H1 (cell line): ENCODE measurements at regions not wholly inside any gene's neighbourhood (a gene's known extent, or its start where the extent isn't known, plus 50 kb on each side); places are given as distances from the start of the nearest gene placed in this dataset.

Experiments used
- CTCF ChIA-PET: fragments of 300-600 bp; sonication (Branson Sonifier 250); formaldehyde crosslinking; loops from one replicate; lab custom pipeline; 2021; ENCODE audit not compliant: partially characterized antibody; lab: Charles Lee
- POLR2A ChIA-PET: fragments of 300-600 bp; sonication (Branson Sonifier 250); formaldehyde crosslinking; loops from one replicate; lab custom pipeline; 2021; ENCODE audit warnings: inconsistent platforms; ENCODE audit not compliant: partially characterized antibody; lab: Charles Lee
- DNase-seq, 2 experiments: peaks; one replicate each; pipeline versions ENCODE4 v3.0.0 to v3.0.0-alpha.2; 2010 to 2022; ENCODE audit warnings: low spot score in 2 of 2, low read depth in 1 of 2, mixed read lengths in 1 of 2
- FAIRE-seq: peaks from 2 replicates; lab custom pipeline; 2011; peaks lifted over from hg19 to GRCh38; lab: Jason Lieb, UNC
- H2AFZ ChIP-seq: 2 replicates; pipeline ENCODE4 v1.8.1; 2012; ENCODE audit warnings: low read length, inconsistent platforms
- H2AK5ac ChIP-seq: 2 replicates; pipeline ENCODE4 v1.6.1; 2013; ENCODE audit warnings: low read depth, low read length
- H2BK120ac ChIP-seq: replicated peaks from 2 replicates; pipeline ENCODE3; 2013; ENCODE audit warnings: low read depth, low read length, inconsistent platforms
- H2BK12ac ChIP-seq: 2 replicates; pipeline ENCODE4 v1.6.1; 2013; ENCODE audit warnings: low read depth, low read length
- H2BK15ac ChIP-seq: 2 replicates; pipeline ENCODE4 v1.6.1; 2013; ENCODE audit warnings: low read length
- H2BK20ac ChIP-seq: 2 replicates; pipeline ENCODE4 v1.6.1; 2013; ENCODE audit warnings: low read length
- H2BK5ac ChIP-seq: 2 replicates; pipeline ENCODE4 v1.6.1; 2013; ENCODE audit warnings: low read depth, low read length
- H3K14ac ChIP-seq: 2 replicates; pipeline ENCODE4 v1.6.1; 2013; ENCODE audit warnings: inconsistent platforms; ENCODE audit not compliant: insufficient read length
- H3K18ac ChIP-seq: 2 replicates; pipeline ENCODE4 v1.6.1; 2013; ENCODE audit warnings: low read length; ENCODE audit errors: extremely low read depth
- H3K23ac ChIP-seq: 2 replicates; pipeline ENCODE4 v1.6.1; 2013; ENCODE audit warnings: inconsistent platforms; ENCODE audit not compliant: insufficient read length
- H3K23me2 ChIP-seq: 2 replicates; pipeline ENCODE4 v1.6.1; 2013; ENCODE audit warnings: low read depth, low read length
- H3K27ac ChIP-seq: 2 replicates; pipeline ENCODE4 v1.6.1; 2011; ENCODE audit warnings: low read depth, low read length, inconsistent platforms
- H3K27me3 ChIP-seq, 4 experiments: replicated peaks in 1 of 4; 1 replicate in 1 of 4; 2 replicates in 3 of 4; pipeline versions ENCODE4 v1.6.1 to v1.8.1; 2011 to 2013; ENCODE audit warnings: low read length in 3 of 4, mild to moderate bottlenecking in 3 of 4, inconsistent platforms in 2 of 4, mixed read lengths in 2 of 4, moderate library complexity in 1 of 4; ENCODE audit not compliant: control insufficient read depth in 3 of 4, insufficient read depth in 3 of 4; ENCODE audit errors: extremely low read depth in 1 of 4
- H3K36me3 ChIP-seq, 4 experiments: 2 replicates each; pipeline versions ENCODE4 v1.6.1 to v1.8.1; 2011 to 2013; ENCODE audit warnings: mild to moderate bottlenecking in 4 of 4, low read length in 3 of 4, moderate library complexity in 2 of 4, control low read depth in 1 of 4, inconsistent platforms in 1 of 4; ENCODE audit not compliant: insufficient read depth in 4 of 4, control insufficient read depth in 2 of 4
- H3K4ac ChIP-seq: replicated peaks from 2 replicates; pipeline ENCODE3; 2013; ENCODE audit warnings: low read length, low read depth, mixed read lengths, inconsistent platforms; ENCODE audit not compliant: insufficient read length
- H3K4me1 ChIP-seq, 4 experiments: replicated peaks in 1 of 4; 1 replicate in 1 of 4; 2 replicates in 3 of 4; pipeline versions ENCODE4 v1.6.1 to v1.8.1; 2011 to 2013; ENCODE audit warnings: low read length in 3 of 4, inconsistent platforms in 2 of 4, mixed read lengths in 1 of 4; ENCODE audit not compliant: insufficient read depth in 4 of 4, control insufficient read depth in 3 of 4
- H3K4me2 ChIP-seq, 2 experiments: 2 replicates each; pipeline versions ENCODE4 v1.6.1 to v1.8.1; 2011 to 2013; ENCODE audit warnings: low read depth in 2 of 2, low read length in 2 of 2, control low read depth in 1 of 2, inconsistent platforms in 1 of 2, mild to moderate bottlenecking in 1 of 2; ENCODE audit not compliant: insufficient read depth in 1 of 2
- H3K4me3 ChIP-seq, 4 experiments: fragments of 200-600, 300-600 bp in 1 of 4; sonication (generic), shearing (Covaris generic), sonication (Bioruptor Twin) in 1 of 4; 2 replicates each; pipeline versions ENCODE4 v1.5.1 to v1.8.1; 2011 to 2016; ENCODE audit warnings: low read length in 4 of 4, low read depth in 3 of 4, control low read depth in 2 of 4, inconsistent platforms in 2 of 4, mild to moderate bottlenecking in 2 of 4, mixed read lengths in 1 of 4, moderate library complexity in 1 of 4; ENCODE audit not compliant: insufficient read depth in 2 of 4; ENCODE audit errors: extremely low read depth in 1 of 4
- H3K56ac ChIP-seq: replicated peaks from 2 replicates; pipeline ENCODE3; 2013; ENCODE audit warnings: low read depth, mild to moderate bottlenecking, mixed read lengths, low read length, inconsistent platforms; ENCODE audit not compliant: insufficient read length
- H3K79me1 ChIP-seq: 2 replicates; pipeline ENCODE4 v1.6.1; 2013; ENCODE audit warnings: low read depth, low read length, control low read depth
- H3K79me2 ChIP-seq, 2 experiments: 2 replicates each; pipeline versions ENCODE4 v1.6.1 to v1.8.1; 2012 to 2013; ENCODE audit warnings: low read length in 2 of 2, mild to moderate bottlenecking in 2 of 2, inconsistent platforms in 1 of 2; ENCODE audit not compliant: insufficient read depth in 2 of 2, control insufficient read depth in 1 of 2
- H3K9ac ChIP-seq, 4 experiments: replicated peaks in 1 of 4; 1 replicate in 1 of 4; 2 replicates in 3 of 4; pipeline versions ENCODE4 v1.6.1 to v1.8.1; 2011 to 2013; ENCODE audit warnings: low read depth in 3 of 4, low read length in 3 of 4, control low read depth in 2 of 4, mild to moderate bottlenecking in 2 of 4, moderate library complexity in 2 of 4, inconsistent platforms in 1 of 4; ENCODE audit errors: extremely low read depth in 1 of 4
- H3K9me3 ChIP-seq, 2 experiments: 2 replicates each; pipeline versions ENCODE4 v1.6.1 to v1.8.1; 2012 to 2013; ENCODE audit warnings: mild to moderate bottlenecking in 2 of 2, moderate library complexity in 2 of 2, control low read depth in 1 of 2, inconsistent platforms in 1 of 2, low read depth in 1 of 2, low read length in 1 of 2, mixed read lengths in 1 of 2; ENCODE audit not compliant: insufficient read depth in 2 of 2
- H4K20me1 ChIP-seq, 2 experiments: replicated peaks in 1 of 2; 2 replicates each; pipeline versions ENCODE3 to v1.8.1; 2011 to 2013; ENCODE audit warnings: inconsistent platforms in 2 of 2, low read length in 2 of 2, mild to moderate bottlenecking in 1 of 2; ENCODE audit not compliant: insufficient read depth in 2 of 2, control insufficient read depth in 1 of 2
- H4K5ac ChIP-seq: 2 replicates; pipeline ENCODE4 v1.6.1; 2013; ENCODE audit warnings: low read length, low read depth, mixed read lengths, inconsistent platforms; ENCODE audit not compliant: insufficient read length
- H4K8ac ChIP-seq: 2 replicates; pipeline ENCODE4 v1.8.0; 2013; ENCODE audit warnings: mild to moderate bottlenecking, moderate library complexity, low read length, inconsistent platforms; ENCODE audit not compliant: insufficient read depth; ENCODE audit errors: extremely low read depth
- H4K91ac ChIP-seq: replicated peaks from 2 replicates; pipeline ENCODE3; 2013; ENCODE audit warnings: low read length, mixed read lengths, inconsistent platforms; ENCODE audit not compliant: insufficient read length
- NANOG ChIP-seq: IDR thresholded peaks from 2 replicates; pipeline ENCODE4 v1.6.1; 2011; ENCODE audit warnings: low read length, low read depth, mild to moderate bottlenecking, inconsistent platforms; ENCODE audit not compliant: insufficient read depth, poor library complexity, severe bottlenecking
- WGBS, 2 experiments: shearing (Covaris generic) in 1 of 2; methylation state at CpG; one replicate each; pipeline versions ENCODE4 v1.1.6 to v1.1.7; 2013 to 2015; ENCODE audit warnings: low lambda C conversion rate in 2 of 2, mixed read lengths in 2 of 2, inconsistent platforms in 1 of 2, low coverage in 1 of 2, missing lambda C conversion rate in 1 of 2; ENCODE audit not compliant: insufficient replicate concordance in 2 of 2, insufficient coverage in 1 of 2, insufficient read length in 1 of 2; ENCODE audit errors: extremely low coverage in 1 of 2, missing lambda C conversion rate in 1 of 2; 5-methylcytosine and 5-hydroxymethylcytosine counted together
- TF ChIP-seq, protein P1 (sequence below): IDR thresholded peaks from 2 replicates; pipeline ENCODE4 v1.6.1; 2012; ENCODE audit warnings: low read length, inconsistent platforms

DNA sequence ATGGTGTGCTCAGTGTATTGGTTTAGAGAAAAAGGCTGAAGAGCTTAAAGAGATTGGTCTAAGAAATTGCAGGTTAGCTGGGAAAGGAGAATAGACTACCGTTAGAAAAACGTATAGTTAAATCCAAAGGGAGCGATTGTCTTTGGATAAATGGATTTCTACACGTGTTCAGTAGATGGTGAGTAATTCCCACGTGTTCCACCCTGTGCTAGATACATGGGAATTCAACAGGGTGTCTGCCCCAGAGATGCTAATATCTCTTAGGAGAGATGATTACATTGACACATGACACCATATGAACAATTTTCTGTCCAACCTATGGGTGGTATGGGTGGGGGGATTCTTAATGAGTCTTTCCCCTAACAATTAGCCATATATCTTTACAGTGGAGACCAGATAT, 99.8 kb downstream of the TDRD15 start:
- DNase-seq (no peak), FAIRE-seq (no peak)
- Histone ChIP-seq H3K56ac (no peak overlapping the region), H2BK5ac (no peak overlapping the region), H4K5ac (no peak overlapping the region), H2BK15ac (no peak overlapping the region), H3K36me3 (no peaks in the 10 kb centered on the region), H2BK20ac (no peak overlapping the region), H2BK120ac (no peak overlapping the region), H3K4me3 (no peak overlapping the region), H2BK12ac (no peak overlapping the region), H3K79me2 (no peaks in the 10 kb centered on the region), H3K23ac (no peak overlapping the region), H3K9ac (no peak overlapping the region), H3K18ac (no peak overlapping the region), H2AK5ac (no peak overlapping the region), H3K27me3 (no peaks in the 10 kb centered on the region), H3K4me2 (no peak overlapping the region), H4K8ac (no peak overlapping the region), H3K9me3 (no peaks in the 10 kb centered on the region), H3K14ac (no peak overlapping the region), H3K4me1 (no peaks in the 10 kb centered on the region; a peak in 1 of 7 replicates), H4K20me1 (no peaks in the 10 kb centered on the region), H4K91ac (no peak overlapping the region), H3K23me2 (no peaks in the 10 kb centered on the region), H2AFZ (no peak overlapping the region), H3K27ac (no peak overlapping the region), H3K79me1 (no peaks in the 10 kb centered on the region), H3K4ac (no peak overlapping the region)
- no peak for TF ChIP-seq NANOG
- TF ChIP-seq, protein P1, sequence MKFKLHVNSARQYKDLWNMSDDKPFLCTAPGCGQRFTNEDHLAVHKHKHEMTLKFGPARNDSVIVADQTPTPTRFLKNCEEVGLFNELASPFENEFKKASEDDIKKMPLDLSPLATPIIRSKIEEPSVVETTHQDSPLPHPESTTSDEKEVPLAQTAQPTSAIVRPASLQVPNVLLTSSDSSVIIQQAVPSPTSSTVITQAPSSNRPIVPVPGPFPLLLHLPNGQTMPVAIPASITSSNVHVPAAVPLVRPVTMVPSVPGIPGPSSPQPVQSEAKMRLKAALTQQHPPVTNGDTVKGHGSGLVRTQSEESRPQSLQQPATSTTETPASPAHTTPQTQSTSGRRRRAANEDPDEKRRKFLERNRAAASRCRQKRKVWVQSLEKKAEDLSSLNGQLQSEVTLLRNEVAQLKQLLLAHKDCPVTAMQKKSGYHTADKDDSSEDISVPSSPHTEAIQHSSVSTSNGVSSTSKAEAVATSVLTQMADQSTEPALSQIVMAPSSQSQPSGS: no peak
- 87% methylated on average over 5 of the region's 5 CpGs; no CpG with 5 or more reads in 1 of the 2 experiments for WGBS, 2 experiments
- POLR2A ChIA-PET: no interaction called here
- CTCF ChIA-PET: interaction anchor here (1.0 to 2.7 kb wide), 4 partner anchors 8 to 95 kb away, joined by 3 to 15 read pairs (median 6); no protein-coding TSS in a partner anchor
